A549 (cell line): ENCODE measurements at regions not wholly inside any gene's neighbourhood (a gene's known extent, or its start where the extent isn't known, plus 50 kb on each side); places are given as distances from the start of the nearest gene placed in this dataset.

Experiments used
- ATAC-seq, 2 experiments: fragments of 200-7000 bp in 1 of 2; fragments of >200 bp in 1 of 2; cut with Nextera tagmentation in 1 of 2; cut with Tn5 transposase in 1 of 2; 3 replicates each; pipeline versions ENCODE4 v1.8.0 to v1.9.1; 2018 to 2020; ENCODE audit warnings: mild to moderate bottlenecking in 1 of 2, moderate library complexity in 1 of 2
- CTCF ChIA-PET: fragments of 300-600 bp; sonication (Branson Sonifier 250); formaldehyde crosslinking; extraction: SDS; loops from one replicate; lab custom pipeline; 2021; ENCODE audit warnings: antibody characterized with exemption, inconsistent platforms; lab: Yijun Ruan, JAX
- POLR2A ChIA-PET: fragments of 350-600 bp; formaldehyde crosslinking; extraction: SDS; loops from one replicate; lab custom pipeline; 2021; ENCODE audit warnings: antibody characterized with exemption, inconsistent platforms; lab: Yijun Ruan, JAX
- DNase-seq, 2 experiments: peaks; one replicate each; pipeline versions ENCODE4 v3.0.0 to v3.0.0-alpha.2; 2011 to 2016; ENCODE audit warnings: low read depth in 1 of 2, low spot score in 1 of 2
- FAIRE-seq: peaks from 2 replicates; lab custom pipeline; 2011; peaks lifted over from hg19 to GRCh38; lab: Jason Lieb, UNC
- H3K27ac ChIP-seq, 2 experiments: fragments of >200 bp; sonication (Bioruptor Twin); formaldehyde crosslinking; 3 replicates each; pipeline ENCODE4 v1.5.1; 2016 to 2017
- H3K4me1 ChIP-seq: fragments of >200 bp; sonication (Bioruptor Twin); formaldehyde crosslinking; 3 replicates; pipeline ENCODE4 v1.6.1; 2016
- H3K4me2 ChIP-seq: fragments of >200 bp; sonication (Bioruptor Twin); formaldehyde crosslinking; 3 replicates; pipeline ENCODE4 v1.6.1; 2016
- H3K4me3 ChIP-seq: fragments of >200 bp; sonication (Bioruptor Twin); formaldehyde crosslinking; 3 replicates; pipeline ENCODE4 v1.5.1; 2016
- H3K9me3 ChIP-seq: fragments of >200 bp; sonication (Bioruptor Twin); formaldehyde crosslinking; 3 replicates; pipeline ENCODE4 v1.6.1; 2016
- CBX2 ChIP-seq: fragments of 200-600 bp; sonication (generic); IDR thresholded peaks from 2 replicates; pipeline ENCODE4 v1.6.1; 2016; ENCODE audit warnings: low read depth, mild to moderate bottlenecking, borderline replicate concordance
- CBX8 ChIP-seq: fragments of 200-600 bp; sonication (generic); IDR thresholded peaks from 2 replicates; pipeline ENCODE4 v1.6.1; 2016
- CEBPB ChIP-seq, 2 experiments: fragments of >200 bp in 1 of 2; sonication (Bioruptor Twin) in 1 of 2; formaldehyde crosslinking in 1 of 2; IDR thresholded peaks; 2 replicates each; pipeline ENCODE4 v1.6.1; 2012 to 2016
- CHD2 ChIP-seq: fragments of 150-350 bp; IDR thresholded peaks from 2 replicates; pipeline ENCODE4 v1.6.1; 2014; ENCODE audit warnings: low read length; ENCODE audit not compliant: partially characterized antibody
- CHD4 ChIP-seq: fragments of 200-600 bp; sonication (generic); IDR thresholded peaks from 2 replicates; pipeline ENCODE4 v1.6.1; 2016; ENCODE audit warnings: antibody characterized with exemption, mild to moderate bottlenecking, borderline replicate concordance
- CTCF ChIP-seq: fragments of >200 bp; sonication (Bioruptor Twin); formaldehyde crosslinking; IDR thresholded peaks from 3 replicates; pipeline ENCODE4 v1.5.1; 2016
- EHF ChIP-seq: fragments of 250-450 bp; sonication (Bioruptor Pico); IDR thresholded peaks from 2 replicates; pipeline ENCODE4 v1.5.0; 2020; ENCODE audit warnings: mild to moderate bottlenecking
- EHMT2 ChIP-seq: fragments of 200-600 bp; sonication (generic); IDR thresholded peaks from 2 replicates; pipeline ENCODE4 v1.6.1; 2016; ENCODE audit warnings: antibody characterized with exemption, low read depth, mild to moderate bottlenecking, moderate library complexity
- EP300 ChIP-seq, 2 experiments: fragments of >200 bp; sonication (Bioruptor Twin); formaldehyde crosslinking; IDR thresholded peaks; 2 replicates in 1 of 2; 3 replicates in 1 of 2; pipeline ENCODE4 v1.6.1; 2016 to 2017
- FOSL2 ChIP-seq, 2 experiments: fragments of 450-650 bp in 1 of 2; fragments of >200 bp in 1 of 2; sonication (Bioruptor Twin) in 1 of 2; formaldehyde crosslinking; IDR thresholded peaks; 2 replicates each; pipeline versions ENCODE4 v1.5.0 to v1.6.1; 2016 to 2020; ENCODE audit warnings: mild to moderate bottlenecking in 1 of 2, moderate library complexity in 1 of 2
- GATA3 ChIP-seq: IDR thresholded peaks from 2 replicates; pipeline ENCODE4 v1.6.1; 2012; ENCODE audit warnings: borderline replicate concordance
- HDAC2 ChIP-seq: fragments of 200-600 bp; sonication (generic); IDR thresholded peaks from 2 replicates; pipeline ENCODE4 v1.6.1; 2016
- HOXA7 ChIP-seq: fragments of 250-450 bp; sonication (Bioruptor Pico); IDR thresholded peaks from 2 replicates; pipeline ENCODE4 v1.5.0; 2020; ENCODE audit warnings: mild to moderate bottlenecking, moderate library complexity
- HOXB5 ChIP-seq: fragments of 250-450 bp; sonication (Bioruptor Pico); IDR thresholded peaks from 2 replicates; pipeline ENCODE4 v1.5.0; 2020; ENCODE audit warnings: mild to moderate bottlenecking, moderate library complexity
- JUN ChIP-seq, 2 experiments: fragments of >200 bp; sonication (Bioruptor Twin); formaldehyde crosslinking; IDR thresholded peaks; 2 replicates in 1 of 2; 3 replicates in 1 of 2; pipeline ENCODE4 v1.6.1; 2016 to 2017
- KDM5A ChIP-seq: fragments of 200-600 bp; sonication (generic); IDR thresholded peaks from 2 replicates; pipeline ENCODE4 v1.6.1; 2016; ENCODE audit warnings: antibody characterized with exemption, mild to moderate bottlenecking
- MAFK ChIP-seq: fragments of 450-650 bp; IDR thresholded peaks from 2 replicates; pipeline ENCODE4 v1.6.1; 2014; ENCODE audit not compliant: partially characterized antibody
- MAX ChIP-seq: IDR thresholded peaks from 2 replicates; pipeline ENCODE4 v1.6.1; 2012
- MAZ ChIP-seq: fragments of 150-350 bp; IDR thresholded peaks from 2 replicates; pipeline ENCODE4 v1.6.1; 2014; ENCODE audit warnings: antibody characterized with exemption, low read depth, low read length, borderline replicate concordance
- MYC ChIP-seq: IDR thresholded peaks from 2 replicates; pipeline ENCODE4 v1.6.1; 2012; ENCODE audit warnings: mild to moderate bottlenecking, inconsistent platforms, low read length, improper control_type of control experiment, borderline replicate concordance
- NFE2L2 ChIP-seq: fragments of 150-350 bp; conservative IDR thresholded peaks from 2 replicates; pipeline ENCODE4 v1.6.1; 2014; ENCODE audit warnings: low read length
- PBX3 ChIP-seq: IDR thresholded peaks from 2 replicates; pipeline ENCODE4 v1.6.1; 2012
- PHF8 ChIP-seq: fragments of 200-600 bp; sonication (generic); IDR thresholded peaks from 2 replicates; pipeline ENCODE4 v1.6.1; 2016; ENCODE audit warnings: low read depth, mild to moderate bottlenecking, antibody characterized with exemption, moderate library complexity, borderline replicate concordance
- RAD21 ChIP-seq, 2 experiments: fragments of >200 bp in 1 of 2; sonication (Bioruptor Twin) in 1 of 2; formaldehyde crosslinking in 1 of 2; IDR thresholded peaks in 1 of 2; conservative IDR thresholded peaks in 1 of 2; 2 replicates in 1 of 2; 3 replicates in 1 of 2; pipeline ENCODE4 v1.6.1; 2012 to 2018; ENCODE audit warnings: inconsistent platforms in 1 of 2
- RNF2 ChIP-seq: fragments of 200-600 bp; sonication (generic); IDR thresholded peaks from 2 replicates; pipeline ENCODE4 v1.6.1; 2016; ENCODE audit warnings: low read depth, mild to moderate bottlenecking, antibody characterized with exemption, moderate library complexity, borderline replicate concordance
- SMC3 ChIP-seq: fragments of >200 bp; sonication (Bioruptor Twin); formaldehyde crosslinking; IDR thresholded peaks from 3 replicates; pipeline ENCODE4 v1.6.1; 2018; ENCODE audit warnings: inconsistent platforms
- SREBF2 ChIP-seq: fragments of 450-650 bp; IDR thresholded peaks from 2 replicates; pipeline ENCODE4 v1.6.1; 2014; ENCODE audit warnings: mild to moderate bottlenecking, moderate library complexity
- TFCP2L1 ChIP-seq: fragments of 250-450 bp; sonication (Bioruptor Pico); IDR thresholded peaks from 2 replicates; pipeline ENCODE4 v1.5.0; 2021; ENCODE audit warnings: mild to moderate bottlenecking
- TP53 ChIP-seq: fragments of 250-450 bp; sonication (Bioruptor Pico); IDR thresholded peaks from 2 replicates; pipeline ENCODE4 v1.5.0; 2021; ENCODE audit warnings: mild to moderate bottlenecking, moderate library complexity
- USF2 ChIP-seq: fragments of 450-650 bp; IDR thresholded peaks from 2 replicates; pipeline ENCODE4 v1.6.1; 2014; ENCODE audit warnings: antibody characterized with exemption
- ZC3H11A ChIP-seq: fragments of 450-650 bp; IDR thresholded peaks from 2 replicates; pipeline ENCODE4 v1.6.1; 2014; ENCODE audit warnings: antibody characterized with exemption, mild to moderate bottlenecking
- ZFP36 ChIP-seq: fragments of 450-650 bp; IDR thresholded peaks from 2 replicates; pipeline ENCODE4 v1.6.1; 2014; ENCODE audit warnings: borderline replicate concordance; ENCODE audit not compliant: partially characterized antibody
- ZSCAN20 ChIP-seq: fragments of 250-450 bp; sonication (Bioruptor Pico); IDR thresholded peaks from 2 replicates; pipeline ENCODE4 v1.8.0; 2022; ENCODE audit warnings: mild to moderate bottlenecking, moderate library complexity
- WGBS: methylation state at CpG from one replicate; pipeline ENCODE4 v1.1.6; 2017; ENCODE audit errors: missing lambda C conversion rate; 5-methylcytosine and 5-hydroxymethylcytosine counted together

- CTCF ChIA-PET = interaction anchor here (0.7 to 1.6 kb wide), 2 partner anchors 1107 to 1410 kb away, joined by 3 to 6 read pairs; no protein-coding TSS in a partner anchor
- Histone ChIP-seq H3K4me2 (no peak overlapping the region), H3K9me3 (no peaks in the 10 kb centered on the region), H3K4me3 (no peak overlapping the region), H3K4me1 (no peaks in the 10 kb centered on the region), H3K27ac (no peak overlapping the region)
- FAIRE-seq (no peak), ATAC-seq (peak in 1 of 2 experiments; percentile 70; a peak in 2 of 6 replicates), DNase-seq (peak; percentile 15 to 48)
- no peak for TF ChIP-seq ZC3H11A
- no peak for TF ChIP-seq MAZ
- TF ChIP-seq CHD4 = no peak
- no peak for TF ChIP-seq MYC
- TF ChIP-seq HOXB5 (CRISPR knock-in tag) = no peak
- no peak for TF ChIP-seq PHF8
- TF ChIP-seq CTCF = peak; percentile 52; the same call in 2 of the 3 replicates
- no peak for TF ChIP-seq TP53 (CRISPR knock-in tag)
- TF ChIP-seq MAFK = no peak
- TF ChIP-seq GATA3 = no peak
- peak; percentile 43; the same call in 2 of the 3 replicates for TF ChIP-seq SMC3
- TF ChIP-seq NFE2L2 = no peak
- TF ChIP-seq JUN (IDR thresholded peaks at IDR 0.05) = no peak
- peak; percentile 60 to 68 for TF ChIP-seq RAD21 (conservative IDR thresholded peaks at IDR 0.05 in 1 of 2, IDR thresholded peaks at IDR 0.05 in 1 of 2)
- no peak for TF ChIP-seq CHD2
- no peak for TF ChIP-seq SREBF2
- no peak for TF ChIP-seq RNF2
- no peak for TF ChIP-seq ZFP36
- no peak for TF ChIP-seq EHMT2
- TF ChIP-seq FOSL2 (IDR thresholded peaks at IDR 0.05) = no peak
- no peak for TF ChIP-seq FOSL2 (CRISPR knock-in tag; IDR thresholded peaks at IDR 0.05)
- no peak for TF ChIP-seq USF2
- no peak for TF ChIP-seq PBX3
- no peak for TF ChIP-seq MAX
- WGBS = 0% methylated on average over 2 of the region's 3 CpGs
- POLR2A ChIA-PET = no interaction called here
These were observed 91.6 kb downstream of the TMX3 start for GRCh38 chr18:68623342-68623741.

- ATAC-seq (no peak), FAIRE-seq (no peak)
- ChIA-PET POLR2A (no interaction called here), CTCF (no interaction called here)
- 9% methylated on average over 4 of the region's 4 CpGs for WGBS
- no peak overlapping the region for H3K4me2 ChIP-seq
- no peak overlapping the region for H3K4me3 ChIP-seq
- no peak for TF ChIP-seq NFE2L2
- no peak for TF ChIP-seq EHF (CRISPR knock-in tag)
- no peak for TF ChIP-seq ZC3H11A
- no peak for TF ChIP-seq CEBPB (IDR thresholded peaks at IDR 0.05)
- no peak for TF ChIP-seq TFCP2L1 (CRISPR knock-in tag)
- TF ChIP-seq CHD4 = no peak
- no peak for TF ChIP-seq HDAC2
- no peak for TF ChIP-seq ZSCAN20
- no peak for TF ChIP-seq HOXB5 (CRISPR knock-in tag)
- no peak for TF ChIP-seq MAX
- TF ChIP-seq CBX2 = no peak
- no peak for TF ChIP-seq CBX8
- TF ChIP-seq PBX3 = no peak
- no peak for TF ChIP-seq KDM5A
- no peak for TF ChIP-seq EP300 (IDR thresholded peaks at IDR 0.05)
- no peak for TF ChIP-seq HOXA7
- TF ChIP-seq, all 56 proteins: peak for 0
- no peaks in the 10 kb centered on the region for H3K4me1 ChIP-seq
- H3K27ac ChIP-seq = no peak overlapping the region
- H3K9me3 ChIP-seq = no peaks in the 10 kb centered on the region
- DNase-seq = no peak
These were observed 103.6 kb downstream of the TMX3 start for GRCh38 chr18:68611311-68611710.
